Esophagus (tissue), 2 donors: ENCODE measurements at regions not wholly inside any gene's neighbourhood (a gene's known extent, or its start where the extent isn't known, plus 50 kb on each side); places are given as distances from the start of the nearest gene placed in this dataset.

ENCODE experiments used
- H3K27ac ChIP-seq, 2 donors: one replicate each; pipeline ENCODE4 v1.5.1; 2013; ENCODE audit warnings: low read depth in 2 of 2, mild to moderate bottlenecking in 2 of 2, inconsistent platforms in 1 of 2, low read length in 1 of 2, moderate library complexity in 1 of 2
- H3K27me3 ChIP-seq, 2 donors: one replicate each; pipeline ENCODE4 v1.6.1; 2013; ENCODE audit warnings: low read length in 2 of 2, control low read depth in 1 of 2, mild to moderate bottlenecking in 1 of 2; ENCODE audit not compliant: insufficient read depth in 2 of 2, control insufficient read depth in 1 of 2
- H3K36me3 ChIP-seq, 2 donors: one replicate each; pipeline ENCODE4 v1.6.1; 2013; ENCODE audit warnings: low read length in 1 of 2; ENCODE audit not compliant: control insufficient read depth in 2 of 2, insufficient read depth in 2 of 2
- H3K4me1 ChIP-seq, 2 donors: one replicate each; pipeline ENCODE4 v1.6.1; 2013; ENCODE audit warnings: low read length in 1 of 2; ENCODE audit not compliant: control insufficient read depth in 2 of 2, insufficient read depth in 2 of 2
- H3K4me3 ChIP-seq, 2 donors: one replicate each; pipeline ENCODE4 v1.5.1; 2013; ENCODE audit warnings: low read length in 2 of 2, mild to moderate bottlenecking in 2 of 2, low read depth in 1 of 2, moderate library complexity in 1 of 2
- H3K9me3 ChIP-seq, 2 donors: one replicate each; pipeline ENCODE4 v1.6.1; 2013; ENCODE audit warnings: mild to moderate bottlenecking in 2 of 2, low read depth in 1 of 2, low read length in 1 of 2, moderate library complexity in 1 of 2; ENCODE audit not compliant: control insufficient read depth in 2 of 2, insufficient read depth in 1 of 2
- WGBS, 2 donors: extraction: QIAGEN DNeasy Blood & Tissue Kit; methylation state at CpG; one replicate each; pipeline ENCODE4 v1.1.7; 2013; 5-methylcytosine and 5-hydroxymethylcytosine counted together
- donor health status: healthy with polysubstance abuse.
- donor health status: Bipolar disorder and iron deficiency.

- WGBS, 2 donors: 31 to 57% methylated on average over 9 of the region's 9 CpGs
These were observed 63.6 kb upstream of the BOC start for GRCh38 chr3:113147681-113148261.

DNA sequence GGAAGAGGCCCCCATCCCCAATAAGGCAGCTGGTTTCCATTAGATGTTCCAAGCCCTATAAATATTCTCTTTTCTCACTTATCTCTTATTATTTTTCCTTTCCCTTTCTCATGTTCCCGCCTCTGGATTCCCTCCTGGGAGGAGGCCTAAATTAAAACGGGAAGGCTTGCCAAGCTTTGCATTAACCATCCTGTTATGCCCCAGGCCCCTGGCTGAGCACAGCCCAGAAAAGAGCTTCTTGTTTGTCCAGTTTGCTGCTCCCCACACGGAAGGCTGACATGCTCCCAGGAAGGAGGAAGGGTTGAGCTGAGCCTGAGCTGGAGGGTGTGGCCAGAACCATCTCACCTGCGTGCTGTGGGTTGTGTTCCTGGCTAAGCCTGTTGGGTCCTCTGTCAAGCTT lies 63.1 kb upstream of the BOC start:
- Histone ChIP-seq H3K4me1 (peaks cover 2 to 3% of the 10 kb centered on the region in 2 donors), H3K9me3 (no peaks in the 10 kb centered on the region), H3K36me3 (no peaks in the 10 kb centered on the region), H3K27me3 (no peaks in the 10 kb centered on the region), H3K27ac (peak overlapping the region; percentile 86 to 96), H3K4me3 (no peak overlapping the region)
- 10 to 19% methylated on average over 4 of the region's 4 CpGs for WGBS, 2 donors

More at GRCh38 chr3:113147681-113148261, 63.6 kb upstream of the BOC start:
- Histone ChIP-seq H3K4me3 (no peak overlapping the region), H3K9me3 (no peaks in the 10 kb centered on the region), H3K4me1 (peaks cover 3 to 4% of the 10 kb centered on the region in 2 donors), H3K36me3 (no peaks in the 10 kb centered on the region), H3K27ac (peak overlapping the region; percentile 86 to 96), H3K27me3 (no peaks in the 10 kb centered on the region)

DNA sequence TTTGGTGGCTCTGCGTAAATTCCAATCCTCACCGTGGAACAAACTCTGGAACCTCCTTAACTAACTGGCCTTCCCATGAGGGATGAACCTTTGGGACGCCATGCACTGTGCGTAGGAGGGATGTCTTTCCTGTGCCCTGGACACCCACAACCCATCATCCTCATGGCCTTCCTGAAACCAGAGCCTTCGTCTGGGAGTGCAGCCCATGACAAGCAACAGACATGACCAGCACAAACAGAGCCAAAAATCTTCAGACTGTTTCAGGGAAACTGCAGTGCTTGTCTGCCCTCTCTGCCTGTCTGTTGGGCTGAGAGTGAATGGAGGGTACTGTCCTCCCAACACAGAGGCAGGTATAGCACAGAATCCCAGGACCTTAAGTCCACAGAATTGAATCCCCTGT lies 61.1 kb upstream of the BOC start:
- H3K4me1 ChIP-seq: peaks cover 2 to 3% of the 10 kb centered on the region in 2 donors
- no peaks in the 10 kb centered on the region for H3K27me3 ChIP-seq
- H3K27ac ChIP-seq: peak overlapping the region in 1 of 2 donors; percentile 61

DNA sequence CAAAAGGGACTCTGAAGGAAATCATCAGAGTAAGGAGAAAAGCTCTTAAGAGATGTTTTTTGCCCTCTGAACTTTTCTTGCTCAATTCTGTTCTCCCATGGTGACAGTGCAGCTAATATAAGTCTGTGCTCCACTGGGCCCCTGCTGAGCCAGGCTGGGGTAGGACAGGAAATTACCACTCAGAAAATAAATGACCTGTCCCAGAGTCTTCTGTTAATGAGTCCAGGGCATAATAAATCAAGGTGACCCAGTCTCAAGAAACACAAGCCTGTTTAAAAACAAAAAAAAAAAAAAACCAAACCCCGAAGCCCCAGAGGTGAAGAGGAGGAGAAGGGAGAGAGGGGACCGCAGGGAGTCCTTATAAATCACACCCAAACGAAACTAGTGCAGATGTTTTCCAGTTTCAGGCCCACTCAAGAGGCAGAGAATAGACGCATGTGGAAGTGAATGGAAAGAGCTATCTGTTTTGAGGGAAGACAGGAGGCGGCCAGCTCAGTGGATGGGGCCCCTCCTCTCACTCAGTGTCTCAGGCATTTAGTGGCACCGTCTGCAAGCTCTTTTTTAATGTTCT lies 59.8 kb upstream of the BOC start:
- Histone ChIP-seq H3K36me3 (no peaks in the 10 kb centered on the region), H3K4me3 (no peak overlapping the region), H3K9me3 (no peaks in the 10 kb centered on the region), H3K27me3 (no peaks in the 10 kb centered on the region), H3K27ac (peak overlapping the region; percentile 60 to 76), H3K4me1 (peaks cover 2 to 3% of the 10 kb centered on the region in 2 donors)
- WGBS, 2 donors: 67 to 72% methylated on average over 6 of the region's 6 CpGs

More for the DNA sequence above, 61.1 kb upstream of the BOC start:
- Histone ChIP-seq H3K4me3 (no peak overlapping the region), H3K9me3 (no peaks in the 10 kb centered on the region), H3K36me3 (no peaks in the 10 kb centered on the region)
- WGBS, 2 donors: 93 to 96% methylated on average over 5 of the region's 5 CpGs

DNA sequence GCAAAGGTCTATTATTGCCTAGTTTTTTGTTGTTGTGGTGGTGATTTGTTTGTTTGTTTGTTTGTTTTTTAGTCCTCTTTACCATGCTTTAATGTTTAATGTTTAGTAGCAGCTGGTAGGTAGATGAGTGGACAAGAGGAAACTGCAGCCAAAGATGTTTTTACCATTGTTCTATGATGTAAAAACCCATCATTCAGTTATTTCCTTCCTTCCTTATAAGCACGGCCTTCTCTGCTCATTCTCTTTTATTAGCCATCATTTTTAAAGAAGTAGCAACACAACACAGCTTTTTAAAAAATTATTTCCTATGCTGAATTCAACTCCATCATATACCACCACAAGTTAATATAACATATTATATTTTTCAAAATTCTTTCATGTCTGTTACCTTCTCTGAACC lies 58.5 kb upstream of the BOC start:
- H3K36me3 ChIP-seq: no peaks in the 10 kb centered on the region
- H3K4me3 ChIP-seq: no peak overlapping the region
- WGBS, 2 donors: 57 to 70% methylated on average over 1 of the region's 1 CpG
- H3K27me3 ChIP-seq: no peaks in the 10 kb centered on the region
- no peak overlapping the region for H3K27ac ChIP-seq
- H3K4me1 ChIP-seq: peaks cover 2 to 3% of the 10 kb centered on the region in 2 donors
- H3K9me3 ChIP-seq: no peaks in the 10 kb centered on the region

DNA sequence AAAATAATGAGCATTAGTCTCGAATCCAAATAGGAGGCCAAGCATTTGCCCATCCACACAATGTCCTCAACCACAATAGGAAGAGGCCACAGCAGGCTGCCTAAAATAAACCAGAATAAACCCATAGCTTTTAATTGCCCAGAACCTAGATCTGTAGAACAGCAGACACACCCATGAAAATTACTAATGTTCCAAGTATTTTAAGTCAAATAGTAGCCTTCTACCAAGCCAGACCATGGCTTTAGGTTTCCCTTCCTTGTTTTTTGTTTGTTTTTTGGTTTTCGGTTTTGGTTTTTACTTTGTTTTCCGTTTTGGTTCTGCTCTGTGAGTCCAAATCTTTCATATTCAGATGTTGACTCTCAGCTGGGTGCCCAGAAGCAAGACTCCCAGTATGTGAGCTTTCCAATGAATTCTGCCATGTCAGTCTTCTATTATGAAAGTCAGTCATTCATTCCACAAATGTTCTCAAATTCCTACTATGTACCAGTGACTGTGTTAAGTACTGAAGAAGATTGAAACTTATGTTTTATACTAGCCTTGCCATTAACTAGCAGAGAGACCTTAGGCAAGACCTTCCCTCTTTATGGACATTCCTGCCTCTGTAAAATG lies 57.8 kb upstream of the BOC start:
- Histone ChIP-seq H3K4me1 (peaks cover 0 to 3% of the 10 kb centered on the region in 2 donors), H3K27me3 (no peaks in the 10 kb centered on the region), H3K4me3 (no peak overlapping the region), H3K27ac (no peak overlapping the region), H3K9me3 (no peaks in the 10 kb centered on the region), H3K36me3 (no peaks in the 10 kb centered on the region)
- WGBS, 2 donors: 59 to 64% methylated on average over 3 of the region's 3 CpGs

GRCh38 chr3:113156816-113157333 lies 54.5 kb upstream of the BOC start:
- H3K27ac ChIP-seq: no peak overlapping the region
- no peak overlapping the region for H3K4me3 ChIP-seq
- WGBS, 2 donors: 78 to 79% methylated on average over 2 of the region's 2 CpGs

GRCh38 chr3:113157408-113158030 lies 53.8 kb upstream of the BOC start:
- Histone ChIP-seq H3K36me3 (no peaks in the 10 kb centered on the region), H3K4me1 (no peaks in the 10 kb centered on the region), H3K27ac (peak overlapping the region in 1 of 2 donors; percentile 55), H3K4me3 (no peak overlapping the region), H3K9me3 (no peaks in the 10 kb centered on the region), H3K27me3 (no peaks in the 10 kb centered on the region)
- 64 to 81% methylated on average over 3 of the region's 3 CpGs for WGBS, 2 donors

More at GRCh38 chr3:113156816-113157333, 54.5 kb upstream of the BOC start:
- no peaks in the 10 kb centered on the region for H3K4me1 ChIP-seq
- H3K27me3 ChIP-seq: no peaks in the 10 kb centered on the region
- H3K9me3 ChIP-seq: no peaks in the 10 kb centered on the region
- no peaks in the 10 kb centered on the region for H3K36me3 ChIP-seq

DNA sequence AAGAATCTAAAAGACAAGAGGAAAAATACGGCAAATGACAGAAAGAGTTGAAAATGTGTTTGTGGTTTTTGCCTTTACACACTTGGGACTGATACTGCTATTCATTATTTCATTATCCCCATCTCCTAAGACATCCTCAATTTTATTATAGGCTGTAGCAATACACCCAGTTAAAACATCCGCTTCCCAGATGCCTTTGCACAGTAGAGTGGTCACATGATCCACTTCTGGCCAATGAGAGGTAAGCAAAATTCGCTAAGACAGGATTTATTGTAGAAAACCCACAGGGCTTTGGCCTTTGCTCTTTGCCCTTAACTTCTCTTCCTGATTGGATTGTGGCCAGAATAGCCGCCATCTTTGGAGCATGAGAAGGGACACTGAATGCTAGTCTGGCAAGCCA lies 53.2 kb upstream of the BOC start:
- H3K27ac ChIP-seq: no peak overlapping the region
- no peaks in the 10 kb centered on the region for H3K36me3 ChIP-seq

More for the DNA sequence above, 53.2 kb upstream of the BOC start:
- Histone ChIP-seq H3K4me1 (no peaks in the 10 kb centered on the region), H3K9me3 (no peaks in the 10 kb centered on the region), H3K27me3 (no peaks in the 10 kb centered on the region), H3K4me3 (no peak overlapping the region)
- 86 to 88% methylated on average over 4 of the region's 4 CpGs for WGBS, 2 donors
